Loucy (cell line): ENCODE measurements at regions not wholly inside any gene's neighbourhood (a gene's known extent, or its start where the extent isn't known, plus 50 kb on each side); places are given as distances from the start of the nearest gene placed in this dataset.

ENCODE experiments used
- H2AFZ ChIP-seq: fragments of 200-600 bp; sonication (generic); 2 replicates; pipeline ENCODE4 v1.6.0; 2016; ENCODE audit warnings: antibody characterized with exemption, mild to moderate bottlenecking, low read length, moderate library complexity
- H3F3A ChIP-seq: fragments of 200-600 bp; 2 replicates; pipeline ENCODE4 v1.6.0; 2016; ENCODE audit warnings: antibody characterized with exemption, low read depth, mild to moderate bottlenecking
- H3K27me3 ChIP-seq: fragments of 200-600 bp; sonication (generic); 2 replicates; pipeline ENCODE4 v1.6.1; 2014; ENCODE audit warnings: low read length, mild to moderate bottlenecking; ENCODE audit not compliant: insufficient read depth, poor library complexity, severe bottlenecking
- H3K36me3 ChIP-seq: fragments of 200-600 bp; sonication (generic); 2 replicates; pipeline ENCODE4 v1.6.1; 2016; ENCODE audit warnings: low read length; ENCODE audit not compliant: insufficient read depth
- H3K4me1 ChIP-seq: fragments of 200-600 bp; sonication (generic); 2 replicates; pipeline ENCODE4 v1.5.1; 2014; ENCODE audit warnings: low read length, mild to moderate bottlenecking; ENCODE audit not compliant: insufficient read depth, poor library complexity, severe bottlenecking
- H3K4me2 ChIP-seq: fragments of 200-600 bp; sonication (generic); 2 replicates; pipeline ENCODE4 v1.6.0; 2014; ENCODE audit warnings: antibody characterized with exemption, low read length, low read depth, mild to moderate bottlenecking; ENCODE audit not compliant: poor library complexity, severe bottlenecking
- H3K4me3 ChIP-seq: fragments of 200-600 bp; sonication (generic); 2 replicates; pipeline ENCODE4 v1.5.1; 2014; ENCODE audit warnings: low read length, mild to moderate bottlenecking, mixed read lengths; ENCODE audit not compliant: poor library complexity, severe bottlenecking
- H3K79me2 ChIP-seq: fragments of 200-600 bp; sonication (generic); 2 replicates; pipeline ENCODE4 v1.6.1; 2014; ENCODE audit warnings: low read length; ENCODE audit not compliant: insufficient read depth
- H3K9ac ChIP-seq: fragments of 200-600 bp; sonication (generic); 2 replicates; pipeline ENCODE4 v1.6.0; 2014; ENCODE audit warnings: mild to moderate bottlenecking, low read depth, low read length, moderate library complexity; ENCODE audit not compliant: poor library complexity, severe bottlenecking
- H3K9me2 ChIP-seq: fragments of 200-600 bp; sonication (generic); replicated peaks from 2 replicates; pipeline ENCODE4 v1.6.1; 2016; ENCODE audit warnings: low read depth, low read length, mixed read lengths
- H3K9me3 ChIP-seq: fragments of 200-600 bp; sonication (generic); 2 replicates; pipeline ENCODE4 v1.6.1; 2014; ENCODE audit warnings: mild to moderate bottlenecking, antibody characterized with exemption, low read length, low read depth; ENCODE audit not compliant: insufficient read depth
- H4K20me1 ChIP-seq: fragments of 200-600 bp; sonication (generic); 2 replicates; pipeline ENCODE4 v1.6.0; 2014; ENCODE audit warnings: antibody characterized with exemption, low read length, mild to moderate bottlenecking; ENCODE audit not compliant: insufficient read depth, poor library complexity, severe bottlenecking
- EZH2phosphoT487 ChIP-seq: fragments of 200-600 bp; IDR thresholded peaks from 2 replicates; pipeline ENCODE4 v1.6.1; 2018; ENCODE audit warnings: antibody characterized with exemption, mild to moderate bottlenecking, moderate library complexity, borderline replicate concordance
- TF ChIP-seq, protein P1 (sequence below): fragments of 200-600 bp; sonication (generic); conservative IDR thresholded peaks from 2 replicates; pipeline ENCODE4 v1.5.1; 2014; ENCODE audit warnings: mild to moderate bottlenecking, antibody characterized with exemption, low read length

DNA sequence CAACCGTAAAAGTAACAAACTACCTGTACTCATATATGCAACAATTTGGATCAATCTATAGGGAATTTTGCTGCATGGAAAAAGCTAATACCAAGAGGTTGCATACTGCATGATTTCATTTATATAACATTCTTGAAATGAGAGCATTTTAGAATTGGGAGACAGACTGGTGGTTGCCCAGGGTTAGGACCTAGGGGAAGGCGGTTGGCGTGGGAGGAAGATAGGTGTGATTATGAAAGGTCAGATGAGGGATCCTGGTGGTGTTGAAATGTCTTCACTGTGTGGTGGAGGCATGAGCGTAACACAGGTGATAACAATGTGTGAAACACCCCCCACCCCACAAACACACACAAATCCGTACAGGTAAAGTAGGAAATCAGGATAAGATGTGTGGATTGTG is 176.6 kb upstream of the ZBED5 start:
- Histone ChIP-seq H3K9ac (no peak overlapping the region), H3K4me2 (no peak overlapping the region), H3K36me3 (no peaks in the 10 kb centered on the region), H3K4me1 (peaks cover 14% of the 10 kb centered on the region), H3K79me2 (no peaks in the 10 kb centered on the region), H4K20me1 (no peaks in the 10 kb centered on the region), H3K9me3 (no peaks in the 10 kb centered on the region), H2AFZ (no peak overlapping the region), H3F3A (no peaks in the 10 kb centered on the region), H3K9me2 (no peaks in the 10 kb centered on the region), H3K4me3 (no peak overlapping the region), H3K27me3 (no peaks in the 10 kb centered on the region)
- TF ChIP-seq, protein P1, sequence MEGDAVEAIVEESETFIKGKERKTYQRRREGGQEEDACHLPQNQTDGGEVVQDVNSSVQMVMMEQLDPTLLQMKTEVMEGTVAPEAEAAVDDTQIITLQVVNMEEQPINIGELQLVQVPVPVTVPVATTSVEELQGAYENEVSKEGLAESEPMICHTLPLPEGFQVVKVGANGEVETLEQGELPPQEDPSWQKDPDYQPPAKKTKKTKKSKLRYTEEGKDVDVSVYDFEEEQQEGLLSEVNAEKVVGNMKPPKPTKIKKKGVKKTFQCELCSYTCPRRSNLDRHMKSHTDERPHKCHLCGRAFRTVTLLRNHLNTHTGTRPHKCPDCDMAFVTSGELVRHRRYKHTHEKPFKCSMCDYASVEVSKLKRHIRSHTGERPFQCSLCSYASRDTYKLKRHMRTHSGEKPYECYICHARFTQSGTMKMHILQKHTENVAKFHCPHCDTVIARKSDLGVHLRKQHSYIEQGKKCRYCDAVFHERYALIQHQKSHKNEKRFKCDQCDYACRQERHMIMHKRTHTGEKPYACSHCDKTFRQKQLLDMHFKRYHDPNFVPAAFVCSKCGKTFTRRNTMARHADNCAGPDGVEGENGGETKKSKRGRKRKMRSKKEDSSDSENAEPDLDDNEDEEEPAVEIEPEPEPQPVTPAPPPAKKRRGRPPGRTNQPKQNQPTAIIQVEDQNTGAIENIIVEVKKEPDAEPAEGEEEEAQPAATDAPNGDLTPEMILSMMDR, result no peak
- no peak for TF ChIP-seq EZH2phosphoT487

DNA sequence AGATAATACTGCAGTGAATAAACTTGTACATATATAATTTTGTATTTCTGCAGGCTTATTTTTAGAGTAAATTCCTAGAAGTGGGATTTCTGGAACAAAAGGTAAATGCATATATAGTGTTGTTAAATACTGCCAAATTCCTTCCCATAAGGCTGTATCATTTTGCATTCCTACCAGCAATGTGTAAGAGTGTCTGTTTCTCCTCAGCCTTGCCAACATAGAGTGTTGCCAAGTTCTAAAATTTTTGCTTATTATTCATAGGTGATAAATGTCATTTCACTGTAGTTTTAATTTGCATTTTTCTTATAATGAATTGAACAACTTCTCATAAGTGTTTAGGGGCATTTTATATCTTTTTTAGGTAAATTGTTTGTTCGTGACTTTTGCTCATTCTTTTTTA is 174.2 kb upstream of the ZBED5 start:
- Histone ChIP-seq H3F3A (no peaks in the 10 kb centered on the region), H3K9me3 (no peaks in the 10 kb centered on the region), H3K27me3 (no peaks in the 10 kb centered on the region), H3K4me1 (peaks cover 2% of the 10 kb centered on the region), H3K9me2 (no peaks in the 10 kb centered on the region), H4K20me1 (no peaks in the 10 kb centered on the region), H3K4me2 (no peak overlapping the region), H3K9ac (no peak overlapping the region), H3K36me3 (no peaks in the 10 kb centered on the region), H3K4me3 (no peak overlapping the region), H3K79me2 (no peaks in the 10 kb centered on the region), H2AFZ (no peak overlapping the region)
- TF ChIP-seq, protein P1, result no peak
- no peak for TF ChIP-seq EZH2phosphoT487

DNA sequence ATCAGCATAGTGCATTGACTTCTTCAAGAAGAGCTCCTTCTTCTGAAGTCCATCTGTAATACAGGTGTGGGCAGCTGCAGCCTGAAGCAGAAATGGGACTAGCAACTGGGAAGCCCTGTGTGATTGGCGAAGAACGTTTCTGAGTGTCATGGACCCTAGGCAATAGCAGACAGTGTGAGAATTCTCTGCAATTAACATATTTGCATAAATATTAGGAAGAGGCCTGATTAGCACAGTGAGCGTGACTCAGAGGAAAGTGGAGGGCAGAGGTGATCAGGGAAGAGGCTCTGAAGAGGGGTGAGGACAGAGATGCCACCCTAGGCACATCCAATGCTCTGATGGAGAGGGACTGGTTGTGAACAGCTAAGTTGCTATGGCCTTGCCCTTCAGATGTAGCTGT is 171.2 kb upstream of the ZBED5 start:
- Histone ChIP-seq H3K79me2 (no peaks in the 10 kb centered on the region), H3K4me2 (no peak overlapping the region), H3K36me3 (no peaks in the 10 kb centered on the region), H3F3A (no peaks in the 10 kb centered on the region), H3K9me3 (no peaks in the 10 kb centered on the region), H3K9ac (no peak overlapping the region), H3K9me2 (no peaks in the 10 kb centered on the region), H3K4me3 (no peak overlapping the region), H3K4me1 (no peaks in the 10 kb centered on the region), H3K27me3 (no peaks in the 10 kb centered on the region), H4K20me1 (no peaks in the 10 kb centered on the region), H2AFZ (no peak overlapping the region)
- TF ChIP-seq, protein P1, result no peak
- no peak for TF ChIP-seq EZH2phosphoT487
